SK-N-SH treated with all-trans-retinoic acid at 6 μM for 48 hours (cell line): ENCODE measurements at regions not wholly inside any gene's neighbourhood (a gene's known extent, or its start where the extent isn't known, plus 50 kb on each side); places are given as distances from the start of the nearest gene placed in this dataset.

Experiments
- GLIS3 ChIP-seq: fragments of 250-450 bp; sonication (Bioruptor Pico); IDR thresholded peaks from 2 replicates; pipeline ENCODE4 v1.5.0; 2020; ENCODE audit warnings: mild to moderate bottlenecking, moderate library complexity
- TCF4 ChIP-seq: fragments of 250-450 bp; sonication (Bioruptor Pico); IDR thresholded peaks from 2 replicates; pipeline ENCODE4 v1.8.0; 2021; ENCODE audit warnings: mild to moderate bottlenecking, moderate library complexity, borderline replicate concordance

- TF ChIP-seq TCF4 (CRISPR knock-in tag): no peak
- TF ChIP-seq GLIS3 (CRISPR knock-in tag): no peak
Measured at GRCh38 chr1:112285746-112286145, 110.3 kb upstream of the CTTNBP2NL start.
